Activated CD8-positive, alpha-beta memory T cell treated with anti-CD3 and anti-CD28 coated beads, Interleukin-2, amount 50 U/mL, for 1 hour (primary cell): ENCODE measurements at regions not wholly inside any gene's neighbourhood (a gene's known extent, or its start where the extent isn't known, plus 50 kb on each side); places are given as distances from the start of the nearest gene placed in this dataset.

Experiments
- DNase-seq: peaks from one replicate; pipeline ENCODE4 v3.0.0-alpha.2; 2020; ENCODE audit errors: extremely low read depth

DNA sequence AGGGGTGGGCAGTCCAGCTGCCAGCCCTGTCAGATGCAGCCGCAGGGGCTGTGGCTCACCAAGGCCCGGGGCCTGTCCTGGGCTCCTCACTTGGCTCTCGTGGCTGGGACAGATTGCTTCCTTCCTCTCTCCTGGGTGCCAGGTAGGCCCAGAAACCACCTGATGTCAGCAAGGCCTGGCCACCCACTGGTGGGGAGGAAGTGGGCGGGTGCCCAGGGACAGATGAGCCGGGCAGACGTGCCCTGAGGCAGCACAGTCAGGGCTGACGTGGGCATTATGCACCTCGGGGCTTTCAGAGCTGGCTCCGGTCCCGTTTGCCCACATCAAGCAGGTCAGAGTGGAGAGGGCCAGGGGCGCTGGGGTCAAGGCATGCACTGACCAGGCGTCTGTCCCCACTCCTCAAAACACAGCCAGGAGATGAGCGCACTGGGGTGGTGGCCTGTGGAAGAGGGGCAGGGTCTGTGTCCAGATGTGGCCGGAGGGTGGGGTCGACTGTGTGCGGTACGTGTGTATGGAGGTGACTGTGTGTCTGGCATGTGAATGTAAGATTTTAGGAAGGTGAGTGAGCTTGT is 133.2 kb upstream of the PTPN1 start:
- no peak for DNase-seq

DNA sequence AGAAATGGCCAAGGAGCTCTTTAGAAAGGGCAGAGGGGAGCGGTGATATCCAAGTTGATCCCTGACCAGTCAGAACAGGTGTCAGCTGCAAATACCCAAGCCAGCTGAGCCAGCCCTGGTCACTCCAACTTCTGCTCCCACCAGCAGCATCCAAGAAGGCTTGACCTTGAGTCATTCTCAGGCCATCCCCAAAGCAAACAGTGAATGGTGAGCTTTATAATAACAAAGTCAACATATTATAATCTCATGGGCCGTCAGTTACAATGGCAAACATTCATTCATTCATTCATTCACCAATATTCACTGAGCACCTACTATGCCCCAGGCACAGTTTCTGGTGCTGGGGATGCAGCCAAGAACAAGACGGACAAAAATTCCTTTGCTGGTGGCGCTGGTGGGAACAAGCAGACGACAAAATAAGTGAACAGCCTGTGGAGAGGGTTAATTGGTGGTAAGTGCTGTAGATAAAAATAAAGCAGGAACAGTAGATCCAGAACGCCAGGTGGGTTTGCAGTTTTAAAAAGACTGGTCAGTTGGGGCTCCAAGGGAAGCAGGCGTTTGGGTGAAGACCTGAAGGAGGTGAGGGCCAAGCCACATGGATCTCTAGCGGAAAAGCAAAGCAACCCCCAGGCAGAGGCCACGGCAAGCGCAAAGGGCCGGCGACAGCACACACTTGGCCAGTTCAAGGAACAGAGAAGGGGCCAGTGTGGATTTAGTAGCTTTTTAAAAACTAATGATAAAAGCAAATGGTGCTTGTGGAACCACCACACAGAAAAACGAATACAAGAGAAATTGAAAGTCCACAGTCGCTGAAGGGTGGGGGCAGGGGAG is 131.8 kb upstream of the PTPN1 start:
- DNase-seq = no peak

DNA sequence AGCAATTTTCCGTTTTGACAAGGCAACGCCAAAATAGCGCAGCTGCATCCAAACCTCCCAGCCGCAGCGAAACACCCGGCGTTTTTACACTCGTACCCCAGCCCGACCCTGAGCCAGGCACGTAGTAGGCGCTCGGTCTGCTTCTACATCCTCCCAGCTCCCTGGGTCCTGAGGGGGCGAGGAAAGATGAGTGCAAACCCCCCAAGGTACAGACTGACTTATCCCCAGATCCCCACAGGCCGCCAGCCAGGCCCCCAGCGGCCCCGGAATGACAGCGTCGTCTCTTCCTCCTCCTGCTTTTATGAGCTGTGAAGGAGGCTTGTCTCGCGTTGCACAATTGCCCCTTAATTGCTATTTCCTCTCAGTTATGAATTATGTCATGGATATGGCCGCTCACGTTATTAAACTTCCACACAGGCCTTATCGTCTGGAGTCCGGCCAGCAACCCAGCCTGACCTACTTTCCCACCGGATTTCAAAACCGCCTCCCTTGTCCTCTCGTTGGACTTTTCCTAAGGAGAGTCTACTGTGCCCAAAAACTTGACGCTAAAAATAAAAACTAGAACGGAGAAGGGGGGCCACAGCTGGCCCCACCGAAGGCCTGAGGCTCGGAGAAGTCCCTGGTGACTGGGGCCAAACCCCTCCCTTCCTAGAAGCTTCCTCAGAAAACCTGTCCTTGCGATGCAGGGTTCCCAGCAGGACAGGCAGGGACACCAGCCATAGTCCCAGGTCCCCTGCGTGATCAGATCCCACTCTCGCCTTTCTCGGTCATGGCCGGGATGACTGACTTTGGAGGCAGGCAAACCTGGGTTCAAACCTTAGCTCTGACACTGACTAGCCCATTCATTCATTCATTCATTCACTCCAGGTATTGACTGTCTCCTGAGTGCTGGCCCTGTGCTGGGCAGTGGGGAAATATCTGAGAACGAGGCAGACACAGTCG is 130.9 kb upstream of the PTPN1 start:
- DNase-seq = no peak

DNA sequence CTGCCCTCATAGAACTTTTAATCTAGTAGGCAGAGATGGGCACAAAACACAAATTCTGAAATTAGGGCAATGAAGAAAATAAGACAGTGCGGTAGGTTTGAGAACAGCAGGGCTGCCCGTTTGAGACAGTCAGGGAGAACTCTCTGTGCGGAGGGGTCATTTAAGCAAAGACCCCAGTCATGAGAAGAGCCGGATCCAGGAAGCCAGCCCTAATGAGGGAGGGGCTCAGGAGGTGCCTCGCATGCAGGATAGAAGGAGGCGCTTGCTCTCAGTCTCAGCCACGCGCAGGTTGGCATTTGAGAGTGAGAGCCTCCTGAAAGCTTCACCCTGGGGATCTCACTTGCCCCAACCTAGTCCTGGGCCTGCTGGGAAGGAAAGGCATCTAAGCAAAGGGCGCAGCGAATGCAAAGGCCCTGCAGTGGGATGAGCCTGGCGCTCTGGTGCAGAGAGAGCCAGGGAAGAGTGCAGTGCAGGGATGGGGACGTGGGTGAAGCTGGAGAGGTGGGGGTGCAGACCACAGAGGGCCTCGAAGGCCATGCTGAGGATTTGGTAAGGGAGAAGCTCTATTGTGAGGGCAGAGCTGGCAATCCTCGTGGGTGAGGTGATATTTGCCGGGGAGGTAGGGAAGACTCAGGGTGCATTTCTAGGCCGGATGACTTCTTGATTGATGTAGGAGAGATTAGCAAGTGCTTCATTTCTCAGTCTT is 130.0 kb upstream of the PTPN1 start:
- no peak for DNase-seq

DNA sequence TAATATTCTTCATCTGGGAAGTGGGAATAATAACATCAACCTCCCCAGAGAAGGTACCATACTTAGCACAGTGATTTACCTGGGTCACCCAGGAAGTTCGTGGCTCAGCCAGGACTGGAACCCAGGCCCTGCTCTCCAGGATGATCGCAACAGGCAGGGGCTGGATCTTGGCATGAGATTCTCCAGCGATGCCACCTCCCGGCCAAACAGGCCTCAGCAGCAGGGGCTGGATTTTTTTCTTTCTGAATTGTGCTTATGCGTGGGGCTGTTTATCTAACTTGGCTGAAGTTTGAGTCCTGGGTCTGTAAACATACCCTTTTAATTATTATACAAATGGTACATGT is 129.5 kb upstream of the PTPN1 start:
- no peak for DNase-seq

DNA sequence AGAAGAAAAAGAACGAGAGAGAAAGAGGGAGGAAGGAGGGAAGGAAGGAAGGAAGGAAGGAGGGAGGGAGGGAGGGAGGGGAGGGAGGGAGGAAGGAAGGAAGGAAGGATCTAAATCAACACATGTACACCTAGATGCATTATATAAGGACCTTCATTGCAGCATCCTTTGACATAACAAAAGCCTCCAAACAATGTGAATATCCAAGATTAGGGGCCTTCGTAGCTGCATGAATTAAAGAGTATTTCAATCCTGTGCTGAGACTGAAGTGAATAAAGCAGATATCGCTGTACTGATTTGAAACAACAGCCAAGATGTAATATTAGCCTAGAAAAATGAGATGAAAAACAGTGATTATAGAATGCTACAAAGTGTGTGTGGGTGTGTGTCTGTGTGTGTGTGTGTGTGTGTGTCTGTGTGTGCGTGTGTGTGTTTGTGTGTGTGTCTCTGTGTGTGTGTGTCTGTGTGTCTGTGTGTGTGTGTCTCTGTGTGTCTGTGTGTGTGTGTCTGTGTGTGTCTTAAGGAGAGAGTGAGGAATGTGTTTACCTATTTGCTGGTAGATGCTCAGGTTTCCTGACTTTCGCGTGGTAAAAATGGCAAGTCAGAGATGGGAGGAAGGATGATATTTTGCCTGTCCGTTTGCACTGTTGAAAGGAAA is 129.0 kb upstream of the PTPN1 start:
- no peak for DNase-seq

DNA sequence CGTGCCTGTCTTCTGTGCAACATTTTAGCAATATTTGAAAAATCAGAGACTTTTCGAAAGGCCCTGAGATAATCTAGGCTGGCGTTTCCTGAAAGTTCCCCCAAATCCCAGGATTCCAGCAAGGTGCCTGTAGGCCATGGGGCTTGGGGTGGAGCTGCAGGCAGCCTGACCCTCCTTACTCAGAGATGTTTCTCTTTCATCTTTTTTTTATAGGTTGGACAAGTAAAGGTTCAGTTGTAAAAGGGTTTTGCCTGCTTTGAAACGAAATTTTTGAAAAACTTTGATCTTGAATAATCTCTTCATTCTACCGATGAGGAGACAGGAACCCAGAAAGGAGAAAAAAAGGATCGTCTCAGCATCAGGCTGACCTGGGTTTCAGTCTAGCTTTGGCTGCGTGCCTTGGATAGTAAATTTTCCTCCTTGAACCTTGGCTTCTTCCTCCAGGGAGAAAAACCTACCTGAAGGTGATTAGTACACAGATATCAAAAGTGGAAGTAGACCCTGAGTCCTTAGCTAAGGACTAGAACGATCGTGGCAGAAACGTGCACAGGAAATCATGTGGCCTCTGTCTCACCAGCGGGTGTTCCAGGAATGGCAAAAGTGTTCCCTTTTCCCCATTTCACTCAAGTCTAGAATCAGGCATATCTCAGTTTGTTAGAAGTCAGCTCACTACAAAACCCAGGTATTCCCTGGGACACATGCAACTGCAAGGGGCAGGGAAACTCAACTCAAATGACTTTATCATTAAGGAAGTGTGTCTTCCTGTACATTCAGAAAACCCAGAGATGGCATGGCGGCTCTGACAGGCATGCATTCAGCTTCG is 128.2 kb upstream of the PTPN1 start:
- DNase-seq = no peak

DNA sequence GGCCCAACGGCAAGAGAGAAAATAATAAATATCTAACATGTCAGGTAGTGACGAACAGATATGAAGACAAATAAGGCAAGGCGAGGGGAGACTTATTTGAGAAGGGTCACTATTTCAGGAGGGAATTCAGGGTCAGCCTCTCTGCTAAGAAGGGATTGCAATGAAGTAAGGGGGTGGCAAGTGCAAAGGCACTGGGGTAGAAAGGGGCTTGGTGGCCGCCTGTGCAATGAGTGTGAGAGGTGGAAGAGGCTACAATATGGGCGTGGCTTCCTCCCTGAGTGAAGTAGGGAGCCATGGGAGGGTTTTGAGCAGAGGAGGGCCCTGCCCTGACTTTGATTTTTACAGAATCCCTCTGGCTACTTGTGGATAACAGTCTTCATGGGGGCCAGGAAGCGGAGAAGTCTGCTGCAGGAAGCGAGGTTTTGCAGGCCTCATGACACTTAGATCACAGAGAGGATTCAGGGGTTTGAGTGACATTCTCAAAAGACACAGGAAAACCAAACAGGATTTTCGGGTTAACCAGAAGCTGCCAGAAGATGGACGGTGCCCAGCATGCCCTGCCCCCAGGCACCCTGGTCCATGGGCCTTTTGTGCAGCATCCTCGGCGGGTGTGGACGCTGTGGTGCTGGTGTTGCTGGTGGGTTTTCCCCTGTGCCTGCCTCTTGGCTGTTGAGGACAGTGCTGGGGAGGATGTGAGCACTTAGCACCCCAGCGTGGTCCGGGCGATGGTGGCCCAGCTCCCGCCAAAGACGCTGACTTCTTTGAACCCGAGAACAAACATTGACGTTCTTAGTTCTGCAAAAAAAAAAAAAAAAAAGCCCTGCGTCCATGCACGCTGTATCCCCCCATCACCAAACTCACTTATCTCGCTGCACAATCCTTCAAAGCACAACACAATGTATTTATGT is 124.2 kb upstream of the PTPN1 start:
- DNase-seq = peak; percentile 32

DNA sequence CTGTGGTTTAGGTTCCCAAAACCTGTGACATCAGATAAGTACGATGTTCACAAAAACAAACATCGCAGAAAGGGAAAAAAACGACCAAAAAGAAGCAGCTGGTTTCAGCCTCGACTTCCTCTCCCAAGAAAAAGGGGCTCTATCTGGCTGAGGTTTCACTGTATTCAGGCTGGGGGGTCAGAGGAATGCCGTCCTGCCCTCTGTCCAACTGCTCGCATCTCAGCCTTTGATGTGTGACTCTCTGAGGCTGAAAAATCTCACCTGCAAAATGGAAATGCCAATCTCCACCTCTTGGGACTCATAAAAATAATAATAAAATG is 123.6 kb upstream of the PTPN1 start:
- DNase-seq = no peak

DNA sequence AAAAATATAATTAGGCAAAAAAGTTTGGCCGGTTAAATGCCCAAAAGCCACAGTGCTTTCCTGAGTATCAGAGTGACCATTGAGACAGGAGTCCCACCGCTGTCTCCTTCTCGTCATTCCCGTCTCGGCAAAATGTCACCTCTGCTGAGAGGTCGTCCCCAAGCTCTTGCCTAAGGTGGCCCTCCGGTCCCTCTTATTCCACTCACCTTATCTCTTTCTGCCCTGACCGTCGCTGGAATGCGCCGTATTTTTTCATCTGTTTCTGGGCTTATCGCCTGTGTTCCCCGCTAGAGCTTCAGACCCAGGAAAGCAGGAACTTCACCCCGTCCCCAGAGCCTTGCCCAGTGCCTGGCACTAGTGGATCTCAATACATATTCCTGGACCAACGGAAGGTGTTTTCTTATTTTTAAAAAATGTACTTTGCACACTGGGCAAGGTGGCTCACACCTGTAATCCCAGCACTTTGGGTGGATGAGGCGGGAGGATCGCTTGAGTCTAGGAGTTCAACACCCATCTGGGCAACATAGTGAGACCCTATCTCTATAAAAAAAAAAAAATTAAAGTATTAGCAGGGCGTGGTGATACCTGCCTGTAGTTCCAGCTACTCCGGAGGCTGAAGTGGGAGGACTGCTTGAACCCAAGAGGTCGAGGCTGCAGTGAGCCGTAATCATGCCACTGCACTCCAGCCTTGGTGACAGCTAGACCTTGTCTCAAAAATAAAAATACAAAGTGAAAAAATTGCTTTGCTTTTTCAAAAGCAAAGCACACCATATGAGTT is 122.8 kb upstream of the PTPN1 start:
- no peak for DNase-seq

DNA sequence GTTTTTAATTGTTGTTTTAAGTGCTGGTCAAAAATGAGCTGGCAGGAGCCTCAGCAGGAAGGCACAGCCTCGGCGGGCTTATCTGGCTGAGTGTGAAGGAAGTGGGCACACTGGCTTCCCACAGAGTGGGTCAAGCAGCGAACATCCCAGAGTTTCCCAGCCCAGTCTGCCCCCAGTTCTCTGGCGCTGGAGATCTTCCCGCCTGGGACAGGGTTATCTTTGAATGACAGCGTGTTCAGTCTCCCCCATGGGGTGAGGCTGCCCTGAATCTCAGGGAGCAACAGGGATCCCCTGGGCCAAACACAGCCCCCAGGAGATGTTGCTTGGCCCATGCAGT is 122.2 kb upstream of the PTPN1 start:
- no peak for DNase-seq

DNA sequence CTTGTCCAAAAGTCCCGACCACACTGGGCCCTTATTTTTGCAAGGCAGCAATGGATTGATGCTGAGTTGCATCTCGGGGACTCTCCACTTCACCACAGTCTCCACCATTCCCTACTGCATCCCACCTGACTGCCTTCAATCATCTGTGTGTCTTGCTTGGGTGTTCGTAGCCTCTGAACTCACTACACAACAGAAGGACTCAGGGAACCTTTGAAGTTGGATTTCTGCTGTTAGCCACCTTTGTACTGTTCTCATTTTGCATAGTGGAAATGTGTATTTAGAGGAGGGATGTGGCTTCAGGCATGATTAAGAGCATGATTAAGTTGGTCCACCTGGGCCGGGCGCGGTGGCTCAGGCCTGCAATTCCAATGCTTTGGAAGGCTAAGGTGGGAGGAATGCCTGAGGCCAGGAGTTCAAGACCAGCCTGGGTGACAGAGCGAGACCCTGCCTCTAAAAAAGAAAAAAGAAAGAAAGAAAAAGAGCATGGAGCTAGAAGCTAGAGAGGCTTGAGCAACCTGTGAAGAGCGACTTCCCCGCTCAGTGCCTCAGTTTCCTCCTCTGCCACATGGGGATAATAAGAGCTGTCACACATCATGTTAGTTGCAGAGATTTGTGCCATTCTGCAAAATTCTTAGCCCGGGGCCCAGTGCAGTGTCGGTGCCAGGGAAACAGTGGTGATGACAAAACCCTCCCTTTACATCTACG is 121.3 kb upstream of the PTPN1 start:
- DNase-seq = no peak

DNA sequence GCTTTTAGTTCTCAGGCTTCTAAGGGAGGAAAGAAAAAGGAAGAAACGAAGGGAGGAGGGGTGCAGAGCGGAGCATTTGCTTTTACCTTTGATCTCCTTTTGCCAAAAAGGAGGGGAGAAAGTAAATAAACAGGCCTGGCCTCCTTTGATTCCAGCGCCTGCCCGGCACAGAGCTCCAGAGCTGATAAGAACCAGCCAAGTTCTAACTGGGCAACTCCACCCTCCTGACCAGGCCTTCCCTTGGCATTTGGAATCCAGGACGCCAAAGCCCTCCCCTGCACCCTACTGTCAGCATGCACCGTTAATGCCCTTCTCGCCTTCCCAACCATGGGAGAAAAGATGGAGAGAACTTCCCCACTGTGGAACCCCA is 120.8 kb upstream of the PTPN1 start:
- no peak for DNase-seq

DNA sequence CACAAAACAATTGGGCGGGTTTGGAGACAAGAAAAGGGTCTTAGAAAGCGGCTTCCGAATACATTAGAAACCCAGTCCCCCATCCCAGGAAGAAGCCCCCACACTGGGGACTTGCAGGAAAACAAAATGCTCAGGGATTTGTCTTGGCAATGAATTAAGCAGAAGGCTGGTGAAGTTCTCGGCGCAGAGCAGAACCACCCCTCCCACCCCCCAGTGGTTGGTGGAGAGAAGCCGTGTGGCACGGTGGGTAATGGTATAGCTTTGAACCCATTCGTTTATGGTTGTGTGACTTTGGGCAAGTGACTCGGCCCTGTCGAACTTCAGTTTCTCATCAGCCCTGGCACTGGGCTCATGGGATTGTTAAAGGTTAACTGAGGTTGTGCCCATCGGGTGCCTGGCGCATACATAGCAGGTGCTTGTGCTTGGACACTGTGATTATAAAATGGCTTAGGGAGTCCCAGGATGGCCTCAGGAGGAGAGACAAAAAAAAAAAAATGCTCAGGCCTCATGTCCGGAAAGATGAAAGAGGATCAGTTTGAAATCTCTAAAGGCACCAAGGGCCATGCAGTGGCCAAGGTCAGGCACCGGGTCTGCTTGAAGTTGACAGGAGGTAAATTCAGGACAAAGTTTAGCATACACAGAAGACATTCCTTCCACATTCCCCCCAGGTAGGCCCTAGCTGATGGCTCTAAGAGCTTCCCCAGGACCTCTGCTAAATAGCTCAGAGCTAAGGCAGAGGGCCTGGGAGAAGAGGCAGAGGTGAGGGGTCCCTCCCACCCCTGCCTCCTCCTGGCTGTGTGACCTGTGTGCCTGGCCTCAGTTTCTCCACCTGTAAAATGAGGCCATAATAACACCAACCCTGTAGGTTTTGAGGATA is 120.1 kb upstream of the PTPN1 start:
- no peak for DNase-seq

DNA sequence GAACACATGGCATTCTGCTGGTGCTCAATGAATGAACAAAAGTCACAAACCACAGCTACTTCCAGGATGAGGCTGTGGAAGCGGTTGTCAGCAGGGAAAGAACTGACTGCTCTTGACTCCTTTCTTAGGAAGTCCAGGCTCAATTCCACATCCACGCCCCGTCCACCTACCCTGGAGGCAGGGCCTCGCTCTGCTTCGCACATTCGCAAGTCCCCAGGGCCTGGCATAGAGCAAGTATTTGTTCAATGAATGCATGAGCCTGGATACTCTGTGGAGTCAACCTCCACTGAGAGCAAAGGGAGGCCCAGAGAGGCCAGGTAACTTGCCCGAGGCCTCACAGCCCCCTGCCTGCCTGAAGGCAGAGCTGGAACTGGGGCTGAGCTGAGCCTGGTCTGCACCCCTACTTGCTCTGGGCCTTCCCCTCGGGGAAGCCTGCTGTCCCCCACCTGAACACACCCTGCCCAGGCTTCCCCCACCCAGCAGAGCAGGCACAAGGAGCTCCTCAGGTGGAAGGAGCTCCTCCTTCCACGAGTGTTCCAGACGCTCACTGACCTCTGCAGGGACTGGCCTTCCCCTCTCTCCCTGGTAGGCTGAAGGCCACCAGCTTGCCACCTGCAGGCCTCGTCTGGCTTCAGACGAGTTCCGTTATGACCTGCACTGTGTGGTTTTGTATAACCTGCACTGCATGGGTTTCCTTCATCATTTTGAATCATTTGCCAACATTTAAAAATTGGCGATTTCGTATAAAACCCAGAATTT is 119.3 kb upstream of the PTPN1 start:
- DNase-seq = no peak

DNA sequence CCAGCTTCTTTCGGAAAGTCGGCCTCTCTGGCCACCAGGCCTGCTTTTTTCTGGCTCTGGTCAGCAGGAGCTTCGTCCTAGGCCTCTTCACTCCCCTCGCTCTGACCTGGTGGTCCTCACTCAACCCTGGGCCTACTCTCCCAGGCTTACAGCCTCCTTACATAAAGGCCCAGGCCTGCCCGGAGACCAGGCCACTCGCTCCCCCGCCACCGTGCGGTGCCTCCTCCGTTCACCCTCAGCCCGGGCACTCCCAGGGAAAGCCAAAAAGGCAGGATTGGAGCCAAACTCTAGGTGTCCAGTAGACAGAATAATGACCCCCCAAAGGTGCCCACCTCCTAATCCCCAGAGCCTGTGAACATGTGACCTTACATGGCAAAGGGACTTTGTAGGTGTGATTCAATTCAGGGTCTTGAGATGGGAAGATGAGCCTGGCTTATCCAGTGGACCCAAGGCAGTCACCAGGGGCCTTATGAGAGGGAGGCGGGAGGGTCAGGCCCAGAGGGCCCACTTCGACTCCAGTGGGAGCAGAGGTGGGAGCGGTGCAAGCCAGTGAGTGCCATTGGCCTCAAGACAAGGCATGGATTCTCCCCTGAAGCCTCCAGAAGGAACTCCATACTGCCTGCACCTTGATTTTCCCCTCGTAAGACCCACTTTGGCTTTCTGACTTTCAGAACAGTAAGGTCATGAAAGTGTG is 118.6 kb upstream of the PTPN1 start:
- DNase-seq = no peak
